Astrocyte of the spinal cord (primary cell): ENCODE measurements at regions not wholly inside any gene's neighbourhood (a gene's known extent, or its start where the extent isn't known, plus 50 kb on each side); places are given as distances from the start of the nearest gene placed in this dataset.
"Not testable (repeated sequence)": the region's sequence is repeated elsewhere in the genome, so short reads cannot be mapped to it uniquely, and the experiment has no call there.

Experiments
- DNase-seq: peaks from one replicate; pipeline ENCODE4 v3.0.0; 2011; ENCODE audit warnings: low read depth, low spot score
- H3K4me3 ChIP-seq: 2 replicates; pipeline ENCODE4 v1.5.1; 2011; ENCODE audit warnings: low read depth, mild to moderate bottlenecking, low read length, moderate library complexity
- CTCF ChIP-seq: IDR thresholded peaks from 2 replicates; pipeline ENCODE4 v1.5.1; 2012; ENCODE audit warnings: low read depth, mild to moderate bottlenecking, low read length, inconsistent platforms
- in situ Hi-C: cut with HindIII; loops from 2 replicates; pipeline ENCODE4 v1.10.0; 2017; ENCODE audit warnings: low sequenced_read_pairs

- no peak overlapping the region for H3K4me3 ChIP-seq
- DNase-seq = no peak
- no peak for TF ChIP-seq CTCF
- in situ Hi-C loops = no loop called here
These were observed 142.3 kb upstream of the CDH7 start for GRCh38 chr18:65608471-65608870.

- no peak for DNase-seq
- no peak overlapping the region for H3K4me3 ChIP-seq
- in situ Hi-C loops = no loop called here
- no peak for TF ChIP-seq CTCF
These were observed 143.7 kb upstream of the CDH7 start for GRCh38 chr18:65607161-65607560.

GRCh38 chr18:65606551-65607130 lies 144.2 kb upstream of the CDH7 start:
- no peak overlapping the region for H3K4me3 ChIP-seq
- in situ Hi-C loops = no loop called here
- DNase-seq = no peak
- no peak for TF ChIP-seq CTCF

GRCh38 chr18:65605352-65605751 lies 145.5 kb upstream of the CDH7 start:
- H3K4me3 ChIP-seq, in situ Hi-C loops, DNase-seq: not testable (repeated sequence)

GRCh38 chr18:65601775-65602174 lies 149.0 kb upstream of the CDH7 start:
- no peak for DNase-seq
- in situ Hi-C loops = no loop called here
- H3K4me3 ChIP-seq = no peak overlapping the region
- TF ChIP-seq CTCF = no peak

- in situ Hi-C loops = no loop called here
- no peak for DNase-seq
- no peak overlapping the region for H3K4me3 ChIP-seq
- TF ChIP-seq CTCF = no peak
These were observed 158.4 kb upstream of the CDH7 start for GRCh38 chr18:65592435-65592834.

- in situ Hi-C loops = no loop called here
- H3K4me3 ChIP-seq = no peak overlapping the region
- TF ChIP-seq CTCF = no peak
- DNase-seq = no peak
These were observed 163.3 kb upstream of the CDH7 start for GRCh38 chr18:65587491-65587890.

- in situ Hi-C loops, H3K4me3 ChIP-seq, DNase-seq: not testable (repeated sequence)
These were observed 168.7 kb upstream of the CDH7 start for GRCh38 chr18:65582094-65582493.
